ENCODE measurements at regions not wholly inside any gene's neighbourhood (a gene's known extent, or its start where the extent isn't known, plus 50 kb on each side); places are given as distances from the start of the nearest gene placed in this dataset.

DNA sequence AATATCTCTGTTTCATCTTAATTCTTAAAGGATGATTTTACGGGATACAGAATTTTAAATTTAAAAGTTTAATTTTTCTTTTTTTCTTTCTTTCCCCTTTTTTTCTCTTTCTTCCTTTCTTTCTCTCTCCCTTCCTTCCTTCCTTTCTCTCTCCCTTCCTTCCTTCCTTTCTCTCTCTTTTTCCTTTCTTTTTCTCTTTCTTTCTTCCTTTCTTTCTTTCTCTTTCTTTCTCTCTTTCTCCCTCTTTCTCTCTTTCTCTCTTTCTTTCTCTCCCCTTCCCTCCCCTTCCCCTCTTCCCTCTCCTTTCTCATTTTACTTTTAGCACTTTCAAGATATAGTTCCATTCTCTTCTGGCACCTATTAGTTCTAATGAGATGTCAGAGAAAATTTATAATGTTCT is 61.4 kb upstream of the ADRB2 start:
- Histone ChIP-seq H3K27me3 (no peaks in the 10 kb centered on the region), H3K4me1 (peaks cover 0 to 25% (median 0%) of the 10 kb centered on the region in 12 donors), H3K27ac (no peak overlapping the region), H3K36me3 (no peaks in the 10 kb centered on the region), H3K4me3 (no peak overlapping the region), H3K9me3 (no peaks in the 10 kb centered on the region)
- no peak for DNase-seq
- TF ChIP-seq, protein P1, sequence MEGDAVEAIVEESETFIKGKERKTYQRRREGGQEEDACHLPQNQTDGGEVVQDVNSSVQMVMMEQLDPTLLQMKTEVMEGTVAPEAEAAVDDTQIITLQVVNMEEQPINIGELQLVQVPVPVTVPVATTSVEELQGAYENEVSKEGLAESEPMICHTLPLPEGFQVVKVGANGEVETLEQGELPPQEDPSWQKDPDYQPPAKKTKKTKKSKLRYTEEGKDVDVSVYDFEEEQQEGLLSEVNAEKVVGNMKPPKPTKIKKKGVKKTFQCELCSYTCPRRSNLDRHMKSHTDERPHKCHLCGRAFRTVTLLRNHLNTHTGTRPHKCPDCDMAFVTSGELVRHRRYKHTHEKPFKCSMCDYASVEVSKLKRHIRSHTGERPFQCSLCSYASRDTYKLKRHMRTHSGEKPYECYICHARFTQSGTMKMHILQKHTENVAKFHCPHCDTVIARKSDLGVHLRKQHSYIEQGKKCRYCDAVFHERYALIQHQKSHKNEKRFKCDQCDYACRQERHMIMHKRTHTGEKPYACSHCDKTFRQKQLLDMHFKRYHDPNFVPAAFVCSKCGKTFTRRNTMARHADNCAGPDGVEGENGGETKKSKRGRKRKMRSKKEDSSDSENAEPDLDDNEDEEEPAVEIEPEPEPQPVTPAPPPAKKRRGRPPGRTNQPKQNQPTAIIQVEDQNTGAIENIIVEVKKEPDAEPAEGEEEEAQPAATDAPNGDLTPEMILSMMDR (IDR thresholded peaks at IDR 0.05): no peak
- no peak for TF ChIP-seq POLR2A (IDR thresholded peaks at IDR 0.05)
- no peak for ATAC-seq
- intact Hi-C loops (cut with DNase I): no loop called here
- 47 to 97% (median 78%) methylated on average over 1 of the region's 1 CpG for WGBS, 4 donors

- peaks cover 0 to 25% (median 0%) of the 10 kb centered on the region in 12 donors for H3K4me1 ChIP-seq
- H3K4me3 ChIP-seq: no peak overlapping the region
- peaks cover 0 to 6% (median 0%) of the 10 kb centered on the region in 9 donors for H3K27me3 ChIP-seq
- H3K36me3 ChIP-seq: no peaks in the 10 kb centered on the region
- no peak for ATAC-seq
- no peak for DNase-seq
- H3K27ac ChIP-seq: no peak overlapping the region
- intact Hi-C loops (cut with DNase I): no loop called here
- WGBS, 4 donors: 79 to 82% (median 80%) methylated on average over 5 of the region's 5 CpGs
- TF ChIP-seq, protein P1 (IDR thresholded peaks at IDR 0.05): no peak
- TF ChIP-seq POLR2A (IDR thresholded peaks at IDR 0.05): no peak
- H3K9me3 ChIP-seq: no peaks in the 10 kb centered on the region
Observed at GRCh38 chr5:148768806-148769415, 57.5 kb upstream of the ADRB2 start.

- H3K4me1 ChIP-seq: peaks cover 0 to 25% (median 0%) of the 10 kb centered on the region in 12 donors
- intact Hi-C loops (cut with DNase I): no loop called here
- ATAC-seq (no peak), DNase-seq (no peak)
- H3K27ac ChIP-seq: no peak overlapping the region
- H3K4me3 ChIP-seq: no peak overlapping the region
- H3K9me3 ChIP-seq: no peaks in the 10 kb centered on the region
- no peaks in the 10 kb centered on the region for H3K36me3 ChIP-seq
- H3K27me3 ChIP-seq: peaks cover 0 to 6% (median 0%) of the 10 kb centered on the region in 9 donors
- 94 to 97% (median 94%) methylated on average over 3 of the region's 3 CpGs for WGBS, 4 donors
- TF ChIP-seq POLR2A (IDR thresholded peaks at IDR 0.05): no peak
- TF ChIP-seq, protein P1 (IDR thresholded peaks at IDR 0.05): no peak
Observed at GRCh38 chr5:148769941-148770340, 56.5 kb upstream of the ADRB2 start.

- Histone ChIP-seq H3K4me3 (no peak overlapping the region), H3K36me3 (no peaks in the 10 kb centered on the region), H3K9me3 (no peaks in the 10 kb centered on the region), H3K27ac (no peak overlapping the region), H3K4me1 (no peaks in the 10 kb centered on the region), H3K27me3 (peaks cover 0 to 6% (median 0%) of the 10 kb centered on the region in 9 donors)
- no peak for TF ChIP-seq POLR2A (IDR thresholded peaks at IDR 0.05)
- TF ChIP-seq, protein P1 (IDR thresholded peaks at IDR 0.05): no peak
- WGBS, 4 donors: 74 to 83% (median 81%) methylated on average over 1 of the region's 1 CpG
- ATAC-seq (no peak), DNase-seq (no peak)
- intact Hi-C loops (cut with DNase I): no loop called here
Observed at GRCh38 chr5:148774313-148774712, 52.1 kb upstream of the ADRB2 start.
